H9 (cell line): ENCODE measurements at regions not wholly inside any gene's neighbourhood (a gene's known extent, or its start where the extent isn't known, plus 50 kb on each side); places are given as distances from the start of the nearest gene placed in this dataset.

Experiments
- DNase-seq: peaks from one replicate; pipeline ENCODE4 v3.0.0-alpha.2; 2017
- H2AFZ ChIP-seq: one replicate; pipeline ENCODE4 v1.6.1; 2013; ENCODE audit warnings: mild to moderate bottlenecking, low read length, control low read depth, moderate library complexity
- H2AK5ac ChIP-seq: 2 replicates; pipeline ENCODE4 v1.6.1; 2013; ENCODE audit warnings: low read length, control low read depth, mixed read lengths; ENCODE audit not compliant: insufficient read length
- H2BK120ac ChIP-seq: one replicate; pipeline ENCODE4 v1.6.1; 2013; ENCODE audit warnings: low read depth, mild to moderate bottlenecking, low read length, control low read depth, inconsistent platforms; ENCODE audit not compliant: poor library complexity, severe bottlenecking
- H2BK12ac ChIP-seq: 2 replicates; pipeline ENCODE4 v1.6.1; 2013; ENCODE audit warnings: low read length, control low read depth, mixed read lengths, low read depth; ENCODE audit not compliant: insufficient read length
- H2BK15ac ChIP-seq: 2 replicates; pipeline ENCODE4 v1.6.1; 2013; ENCODE audit warnings: low read depth, low read length, control low read depth
- H2BK20ac ChIP-seq: one replicate; pipeline ENCODE4 v1.6.1; 2013; ENCODE audit warnings: low read depth, mild to moderate bottlenecking, low read length, control low read depth, inconsistent platforms; ENCODE audit not compliant: poor library complexity, severe bottlenecking
- H2BK5ac ChIP-seq: 2 replicates; pipeline ENCODE4 v1.6.1; 2013; ENCODE audit warnings: low read length, control low read depth, mixed read lengths; ENCODE audit not compliant: insufficient read length
- H3K14ac ChIP-seq: 2 replicates; pipeline ENCODE4 v1.6.1; 2013; ENCODE audit warnings: low read length, control low read depth; ENCODE audit not compliant: insufficient read depth
- H3K18ac ChIP-seq: 2 replicates; pipeline ENCODE4 v1.6.1; 2013; ENCODE audit warnings: low read depth, mild to moderate bottlenecking, mixed read lengths, low read length, control low read depth; ENCODE audit not compliant: insufficient read length
- H3K23ac ChIP-seq: 2 replicates; pipeline ENCODE4 v1.6.1; 2013; ENCODE audit warnings: low read length, control low read depth, mixed read lengths, low read depth; ENCODE audit not compliant: insufficient read length
- H3K23me2 ChIP-seq: 2 replicates; pipeline ENCODE4 v1.6.1; 2013; ENCODE audit warnings: low read depth, mild to moderate bottlenecking, mixed read lengths, low read length, control low read depth; ENCODE audit not compliant: insufficient read length, poor library complexity, severe bottlenecking
- H3K27ac ChIP-seq: 2 replicates; pipeline ENCODE4 v1.5.1; 2013; ENCODE audit warnings: low read length, control low read depth, mixed read lengths, low read depth; ENCODE audit not compliant: insufficient read length
- H3K27me3 ChIP-seq: 2 replicates; pipeline ENCODE4 v1.6.1; 2013; ENCODE audit warnings: low read length, control low read depth, inconsistent platforms; ENCODE audit not compliant: insufficient read depth
- H3K4ac ChIP-seq: 2 replicates; pipeline ENCODE4 v1.6.1; 2013; ENCODE audit warnings: low read depth, mild to moderate bottlenecking, control low read depth, inconsistent platforms, low read length, moderate library complexity
- H3K4me1 ChIP-seq: 2 replicates; pipeline ENCODE4 v1.6.1; 2013; ENCODE audit warnings: low read length, control low read depth, inconsistent platforms; ENCODE audit not compliant: insufficient read depth
- H3K4me2 ChIP-seq: 2 replicates; pipeline ENCODE4 v1.6.1; 2013; ENCODE audit warnings: low read length, control low read depth, mixed read lengths; ENCODE audit not compliant: insufficient read length, insufficient read depth
- H3K56ac ChIP-seq: 2 replicates; pipeline ENCODE4 v1.6.1; 2013; ENCODE audit warnings: low read depth, mild to moderate bottlenecking, mixed read lengths, low read length, control low read depth; ENCODE audit not compliant: insufficient read length
- H3K79me1 ChIP-seq: 2 replicates; pipeline ENCODE4 v1.6.1; 2013; ENCODE audit warnings: low read depth, mild to moderate bottlenecking, moderate library complexity, low read length, control low read depth, inconsistent platforms; ENCODE audit not compliant: insufficient read depth, poor library complexity, severe bottlenecking
- H3K79me2 ChIP-seq: 2 replicates; pipeline ENCODE4 v1.6.1; 2013; ENCODE audit warnings: low read length, control low read depth, inconsistent platforms; ENCODE audit not compliant: insufficient read depth
- H3K9ac ChIP-seq: 2 replicates; pipeline ENCODE4 v1.6.1; 2013; ENCODE audit warnings: low read length, control low read depth, mixed read lengths; ENCODE audit not compliant: insufficient read length; ENCODE audit errors: extremely low read depth
- H3K9me3 ChIP-seq: one replicate; pipeline ENCODE4 v1.6.1; 2013; ENCODE audit warnings: low read depth, low read length, inconsistent platforms; ENCODE audit not compliant: control insufficient read depth
- H3T11ph ChIP-seq: one replicate; pipeline ENCODE4 v1.6.1; 2013; ENCODE audit warnings: mild to moderate bottlenecking, low read length, control low read depth, inconsistent platforms
- H4K20me1 ChIP-seq: one replicate; pipeline ENCODE4 v1.6.1; 2013; ENCODE audit not compliant: control insufficient read depth, insufficient read length, insufficient read depth
- H4K5ac ChIP-seq: 2 replicates; pipeline ENCODE4 v1.6.1; 2013; ENCODE audit warnings: low read depth, mild to moderate bottlenecking, mixed read lengths, low read length, control low read depth; ENCODE audit not compliant: insufficient read length
- H4K8ac ChIP-seq: replicated peaks from 2 replicates; pipeline ENCODE4 v1.6.1; 2013; ENCODE audit warnings: low read length, control low read depth, mixed read lengths, low read depth; ENCODE audit not compliant: insufficient read length
- H4K91ac ChIP-seq: 2 replicates; pipeline ENCODE4 v1.6.1; 2013; ENCODE audit warnings: low read depth, mild to moderate bottlenecking, moderate library complexity, mixed read lengths, low read length, control low read depth; ENCODE audit not compliant: insufficient read length
- H3K27ac Mint-ChIP-seq, 3 experiments: 2 replicates in 2 of 3; 3 replicates in 1 of 3; pipeline ENCODE4 v1.8.0; 2020 to 2021; ENCODE audit warnings: mixed read lengths in 3 of 3, mild to moderate bottlenecking in 1 of 3, moderate library complexity in 1 of 3
- H3K27me3 Mint-ChIP-seq: 2 replicates; pipeline ENCODE4 v1.8.0; 2021; ENCODE audit warnings: low read depth, mild to moderate bottlenecking, moderate library complexity, mixed read lengths
- H3K36me3 Mint-ChIP-seq, 3 experiments: 2 replicates in 2 of 3; 3 replicates in 1 of 3; pipeline ENCODE4 v1.8.0; 2020 to 2021; ENCODE audit warnings: low read depth in 3 of 3, mixed read lengths in 3 of 3; ENCODE audit not compliant: insufficient read depth in 1 of 3
- H3K4me1 Mint-ChIP-seq, 2 experiments: 2 replicates each; pipeline ENCODE4 v1.8.0; 2020; ENCODE audit warnings: mixed read lengths in 2 of 2
- H3K4me3 Mint-ChIP-seq, 2 experiments: 2 replicates in 1 of 2; 3 replicates in 1 of 2; pipeline ENCODE4 v1.8.0; 2020 to 2021; ENCODE audit warnings: mild to moderate bottlenecking in 2 of 2, mixed read lengths in 2 of 2, moderate library complexity in 1 of 2
- H3K9me3 Mint-ChIP-seq, 2 experiments: 2 replicates in 1 of 2; 3 replicates in 1 of 2; pipeline ENCODE4 v1.8.0; 2020; ENCODE audit warnings: mild to moderate bottlenecking in 2 of 2, mixed read lengths in 2 of 2, moderate library complexity in 1 of 2
- WGBS: extraction: QIAGEN DNeasy Blood & Tissue Kit; methylation state at CpG from one replicate; pipeline ENCODE4 v1.1.7; 2013; ENCODE audit warnings: missing lambda C conversion rate, low lambda C conversion rate, mixed read lengths; ENCODE audit not compliant: insufficient read length; ENCODE audit errors: extremely low coverage; 5-methylcytosine and 5-hydroxymethylcytosine counted together
- TF ChIP-seq, protein P1 (sequence below): fragments of 200-600 bp; sonication (generic); conservative IDR thresholded peaks from 3 replicates; pipeline ENCODE4 v1.8.0; 2021; ENCODE audit warnings: antibody characterized with exemption, mild to moderate bottlenecking

DNA sequence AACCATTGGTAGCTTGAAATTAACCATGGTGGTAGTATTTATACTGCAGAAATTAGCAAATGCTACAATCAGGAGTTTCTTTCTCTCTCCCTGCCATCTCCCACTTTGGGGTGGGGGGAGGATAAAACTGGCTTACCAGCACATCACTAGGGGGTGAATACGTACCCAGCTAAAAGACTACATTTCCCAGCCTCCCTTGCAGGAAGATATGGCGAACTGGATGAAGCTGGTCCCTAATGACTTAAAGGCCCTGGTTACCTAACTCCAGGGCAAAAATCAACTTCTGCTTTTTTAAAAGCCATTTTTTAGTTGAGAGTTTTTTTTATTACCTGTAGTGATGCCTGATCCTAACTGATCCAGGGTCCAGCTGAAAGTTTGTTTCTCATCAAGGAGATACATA is 70.3 kb upstream of the RAB12 start:
- H2AK5ac ChIP-seq, result no peak overlapping the region
- no peak overlapping the region for H3K4me2 ChIP-seq
- no peak overlapping the region for H3K4ac ChIP-seq
- H3T11ph ChIP-seq, result no peak overlapping the region
- H3K9ac ChIP-seq, result no peak overlapping the region
- H3K4me1 Mint-ChIP-seq, result no peaks in the 10 kb centered on the region
- no peaks in the 10 kb centered on the region; the same call in 1 of the 2 replicates for H3K27me3 Mint-ChIP-seq
- H3K23me2 ChIP-seq, result no peaks in the 10 kb centered on the region
- H4K8ac ChIP-seq, result no peak overlapping the region
- no peaks in the 10 kb centered on the region for H3K79me2 ChIP-seq
- no peak overlapping the region for H3K27ac ChIP-seq
- H3K4me3 Mint-ChIP-seq, result no peak overlapping the region
- no peaks in the 10 kb centered on the region for H3K9me3 ChIP-seq
- H2BK12ac ChIP-seq, result no peak overlapping the region
- no peaks in the 10 kb centered on the region for H3K27me3 ChIP-seq
- DNase-seq, result no peak
- no peak overlapping the region for H2AFZ ChIP-seq
- no peak overlapping the region for H3K14ac ChIP-seq
- no peak overlapping the region for H3K18ac ChIP-seq
- H4K91ac ChIP-seq, result no peak overlapping the region
- TF ChIP-seq, protein P1, sequence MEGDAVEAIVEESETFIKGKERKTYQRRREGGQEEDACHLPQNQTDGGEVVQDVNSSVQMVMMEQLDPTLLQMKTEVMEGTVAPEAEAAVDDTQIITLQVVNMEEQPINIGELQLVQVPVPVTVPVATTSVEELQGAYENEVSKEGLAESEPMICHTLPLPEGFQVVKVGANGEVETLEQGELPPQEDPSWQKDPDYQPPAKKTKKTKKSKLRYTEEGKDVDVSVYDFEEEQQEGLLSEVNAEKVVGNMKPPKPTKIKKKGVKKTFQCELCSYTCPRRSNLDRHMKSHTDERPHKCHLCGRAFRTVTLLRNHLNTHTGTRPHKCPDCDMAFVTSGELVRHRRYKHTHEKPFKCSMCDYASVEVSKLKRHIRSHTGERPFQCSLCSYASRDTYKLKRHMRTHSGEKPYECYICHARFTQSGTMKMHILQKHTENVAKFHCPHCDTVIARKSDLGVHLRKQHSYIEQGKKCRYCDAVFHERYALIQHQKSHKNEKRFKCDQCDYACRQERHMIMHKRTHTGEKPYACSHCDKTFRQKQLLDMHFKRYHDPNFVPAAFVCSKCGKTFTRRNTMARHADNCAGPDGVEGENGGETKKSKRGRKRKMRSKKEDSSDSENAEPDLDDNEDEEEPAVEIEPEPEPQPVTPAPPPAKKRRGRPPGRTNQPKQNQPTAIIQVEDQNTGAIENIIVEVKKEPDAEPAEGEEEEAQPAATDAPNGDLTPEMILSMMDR, result no peak
- H4K5ac ChIP-seq, result no peak overlapping the region
- H2BK120ac ChIP-seq, result no peak overlapping the region
- no peak overlapping the region for H2BK15ac ChIP-seq
- H3K9me3 Mint-ChIP-seq, result no peaks in the 10 kb centered on the region; a peak in 1 of 5 replicates
- H3K27ac Mint-ChIP-seq, result no peak overlapping the region
- no peaks in the 10 kb centered on the region for H4K20me1 ChIP-seq
- no peak overlapping the region for H2BK5ac ChIP-seq
- H3K79me1 ChIP-seq, result no peaks in the 10 kb centered on the region
- no peak overlapping the region for H2BK20ac ChIP-seq
- no peaks in the 10 kb centered on the region for H3K4me1 ChIP-seq
- no peak overlapping the region for H3K56ac ChIP-seq
- no peak overlapping the region for H3K23ac ChIP-seq
- WGBS, result no CpG with 5 or more reads among the region's 2 CpGs
- H3K36me3 Mint-ChIP-seq, result no peaks in the 10 kb centered on the region; a peak in 1 of 7 replicates
